ENCODE measurements at regions not wholly inside any gene's neighbourhood (a gene's known extent, or its start where the extent isn't known, plus 50 kb on each side); places are given as distances from the start of the nearest gene placed in this dataset.

- H3K27ac Mint-ChIP-seq (ENCODE audit: unreplicated experiment) = no peak overlapping the region
- no peak for TF ChIP-seq CTCF (IDR thresholded peaks at IDR 0.05; ENCODE audit: insufficient read depth in 1 of 2, low read depth in 1 of 2, low read length in 1 of 2, severe bottlenecking in 1 of 2, unreplicated experiment in 1 of 2)
- H3K27me3 Mint-ChIP-seq (ENCODE audit: insufficient read depth, unreplicated experiment) = peaks cover 3% of the 10 kb centered on the region
- no peak overlapping the region for H3K4me3 ChIP-seq (ENCODE audit: low read depth, low read length)
- H3K9me3 Mint-ChIP-seq (ENCODE audit: unreplicated experiment) = peaks cover 28% of the 10 kb centered on the region
- H3K4me3 Mint-ChIP-seq (ENCODE audit: unreplicated experiment) = no peak overlapping the region
- no peaks in the 10 kb centered on the region for H3K36me3 Mint-ChIP-seq (ENCODE audit: insufficient read depth, unreplicated experiment)
- intact Hi-C loops (cut with micrococcal nuclease; ENCODE audit: unreplicated experiment) = no loop called here
- no peaks in the 10 kb centered on the region for H3K36me3 ChIP-seq (ENCODE audit: control insufficient read depth, insufficient read depth, low read length)
- H3K4me1 Mint-ChIP-seq (ENCODE audit: low read depth, unreplicated experiment) = no peaks in the 10 kb centered on the region
- H3K27me3 ChIP-seq (replicated peaks; ENCODE audit: control insufficient read depth, insufficient read depth, low read length) = no peaks in the 10 kb centered on the region
- POLR2A ChIA-PET = no interaction called here
- no peaks in the 10 kb centered on the region for H3K4me1 ChIP-seq
- CTCF ChIA-PET = no interaction called here
- no TSS peak for BruUV-seq (replicated peaks)
- DNase-seq = no peak
- H3K9me3 ChIP-seq = no peaks in the 10 kb centered on the region; the same call in 1 of the 2 replicates
Observed at GRCh38 chr15:81466741-81467140, 92.7 kb upstream of the TMC3 start.

GRCh38 chr15:81454024-81454423 is 80.0 kb upstream of the TMC3 start:
- no peak overlapping the region for H3K4me3 ChIP-seq (ENCODE audit: low read depth, low read length)
- ChIA-PET CTCF (no interaction called here), POLR2A (no interaction called here)
- no peak for DNase-seq
- no TSS peak for BruUV-seq (replicated peaks)
- Mint-ChIP-seq H3K36me3 (ENCODE audit: insufficient read depth, unreplicated experiment) (no peaks in the 10 kb centered on the region), H3K27me3 (ENCODE audit: insufficient read depth, unreplicated experiment) (peaks cover 6% of the 10 kb centered on the region), H3K4me3 (ENCODE audit: unreplicated experiment) (no peak overlapping the region), H3K27ac (ENCODE audit: unreplicated experiment) (no peak overlapping the region), H3K4me1 (ENCODE audit: low read depth, unreplicated experiment) (no peaks in the 10 kb centered on the region), H3K9me3 (ENCODE audit: unreplicated experiment) (peaks cover 12% of the 10 kb centered on the region)
- intact Hi-C loops (cut with micrococcal nuclease; ENCODE audit: unreplicated experiment) = no loop called here
- no peak for TF ChIP-seq CTCF (IDR thresholded peaks at IDR 0.05; ENCODE audit: insufficient read depth in 1 of 2, low read depth in 1 of 2, low read length in 1 of 2, severe bottlenecking in 1 of 2, unreplicated experiment in 1 of 2)
- H3K4me1 ChIP-seq = no peaks in the 10 kb centered on the region
- peaks cover 3% of the 10 kb centered on the region; the same call in 1 of the 2 replicates for H3K9me3 ChIP-seq
- no peaks in the 10 kb centered on the region for H3K36me3 ChIP-seq (ENCODE audit: control insufficient read depth, insufficient read depth, low read length)
- no peaks in the 10 kb centered on the region for H3K27me3 ChIP-seq (replicated peaks; ENCODE audit: control insufficient read depth, insufficient read depth, low read length)

- no peak overlapping the region for H3K27ac Mint-ChIP-seq (ENCODE audit: unreplicated experiment)
- DNase-seq = no peak
- H3K36me3 ChIP-seq (ENCODE audit: control insufficient read depth, insufficient read depth, low read length) = no peaks in the 10 kb centered on the region
- no TSS peak for BruUV-seq (replicated peaks)
- no peaks in the 10 kb centered on the region for H3K4me1 Mint-ChIP-seq (ENCODE audit: low read depth, unreplicated experiment)
- no peak overlapping the region for H3K4me3 Mint-ChIP-seq (ENCODE audit: unreplicated experiment)
- no peaks in the 10 kb centered on the region for H3K36me3 Mint-ChIP-seq (ENCODE audit: insufficient read depth, unreplicated experiment)
- ChIA-PET POLR2A (no interaction called here), CTCF (no interaction called here)
- no peak overlapping the region for H3K4me3 ChIP-seq (ENCODE audit: low read depth, low read length)
- peaks cover 6% of the 10 kb centered on the region for H3K27me3 Mint-ChIP-seq (ENCODE audit: insufficient read depth, unreplicated experiment)
- TF ChIP-seq CTCF (IDR thresholded peaks at IDR 0.05; ENCODE audit: insufficient read depth in 1 of 2, low read depth in 1 of 2, low read length in 1 of 2, severe bottlenecking in 1 of 2, unreplicated experiment in 1 of 2) = no peak
- H3K9me3 ChIP-seq = peaks cover 3% of the 10 kb centered on the region; the same call in 1 of the 2 replicates
- no peaks in the 10 kb centered on the region for H3K27me3 ChIP-seq (replicated peaks; ENCODE audit: control insufficient read depth, insufficient read depth, low read length)
- intact Hi-C loops (cut with micrococcal nuclease; ENCODE audit: unreplicated experiment) = no loop called here
- no peaks in the 10 kb centered on the region for H3K4me1 ChIP-seq
- H3K9me3 Mint-ChIP-seq (ENCODE audit: unreplicated experiment) = no peaks in the 10 kb centered on the region
Observed at GRCh38 chr15:81450721-81451120, 76.7 kb upstream of the TMC3 start.
